ENCODE measurements at regions not wholly inside any gene's neighbourhood (a gene's known extent, or its start where the extent isn't known, plus 50 kb on each side); places are given as distances from the start of the nearest gene placed in this dataset.
"Not testable (repeated sequence)": the region's sequence is repeated elsewhere in the genome, so short reads cannot be mapped to it uniquely, and the experiment has no call there.

DNA sequence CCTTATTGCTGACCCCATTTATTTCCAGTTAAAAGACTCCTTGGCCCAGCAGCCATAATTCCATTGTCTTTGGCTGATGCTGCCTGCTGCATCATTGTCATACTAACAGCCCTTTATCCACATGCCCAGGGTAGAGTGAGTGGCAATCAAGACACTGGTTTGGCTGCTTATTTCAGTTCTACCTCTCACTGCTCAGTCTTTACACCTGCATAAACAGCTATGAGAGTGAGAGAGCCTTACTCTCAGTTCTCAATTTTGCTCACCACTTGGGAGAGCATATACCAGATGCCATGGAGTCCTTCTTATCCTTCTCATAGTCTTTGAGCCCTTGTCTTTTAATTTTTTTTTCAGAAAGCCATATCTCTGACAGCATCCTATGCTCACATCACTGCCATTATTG lies 596.9 kb upstream of the CYLC2 start:
- Histone ChIP-seq H3K4me3 (no peak overlapping the region), H3K36me3 (no peaks in the 10 kb centered on the region), H3K27me3 (no peaks in the 10 kb centered on the region), H3K9me3 (no peaks in the 10 kb centered on the region), H3K4me1 (no peaks in the 10 kb centered on the region), H3K27ac (no peak overlapping the region)
- no peak for ATAC-seq
- TF ChIP-seq POLR2AphosphoS5 (IDR thresholded peaks at IDR 0.05) (no peak), POLR2A (IDR thresholded peaks at IDR 0.05) (no peak), CTCF (IDR thresholded peaks at IDR 0.05) (no peak)

GRCh38 chr9:102385620-102386019 lies 609.5 kb upstream of the CYLC2 start:
- not testable (repeated sequence) for H3K27ac ChIP-seq, H3K4me1 ChIP-seq, H3K9me3 ChIP-seq, H3K4me3 ChIP-seq, H3K36me3 ChIP-seq, H3K27me3 ChIP-seq, ATAC-seq
- WGBS, 2 donors (ENCODE audit: low coverage in 1 of 2) = 58 to 91% methylated on average over 1 to 2 of the region's 2 CpGs

DNA sequence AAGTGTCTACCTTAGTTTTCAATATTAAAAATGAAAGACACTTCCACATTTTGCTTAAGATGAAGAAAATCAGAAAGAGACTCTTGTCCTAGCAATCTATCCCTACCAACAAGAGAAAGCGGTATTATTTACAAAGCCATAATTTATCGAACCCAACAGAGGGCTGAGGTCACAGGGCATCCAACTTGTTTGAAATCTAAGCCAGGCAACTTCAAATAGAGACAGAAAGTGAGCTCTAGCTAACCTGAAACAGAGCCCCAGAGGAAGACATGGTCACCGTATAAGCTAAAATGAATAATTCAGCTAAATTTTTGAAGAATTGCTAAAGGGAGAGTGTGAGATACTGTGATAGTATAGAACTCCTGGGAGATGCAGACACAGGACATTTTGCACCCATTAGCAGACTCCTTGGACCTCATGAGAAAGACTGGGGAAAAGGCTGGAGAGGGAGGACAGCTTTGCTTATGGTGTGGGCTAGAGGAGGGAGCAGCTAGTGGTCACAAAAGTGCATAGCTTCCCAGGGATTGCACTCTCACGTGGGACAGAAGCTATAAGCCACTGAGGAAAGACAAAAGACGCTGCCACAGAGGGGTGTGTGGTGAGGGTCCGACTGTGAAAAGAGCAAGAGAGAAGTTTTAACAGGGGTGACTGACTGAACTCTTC lies 624.2 kb upstream of the GRIN3A start:
- no peak overlapping the region for H3K4me3 ChIP-seq
- H3K4me1 ChIP-seq = no peaks in the 10 kb centered on the region
- no peaks in the 10 kb centered on the region for H3K36me3 ChIP-seq
- H3K9me3 ChIP-seq = peaks cover 0 to 4% (median 0%) of the 10 kb centered on the region in 3 donors
- no peaks in the 10 kb centered on the region for H3K27me3 ChIP-seq
- H3K27ac ChIP-seq = no peak overlapping the region
- no peak for TF ChIP-seq POLR2A (IDR thresholded peaks at IDR 0.05)
- ATAC-seq = no peak
- WGBS, 2 donors (ENCODE audit: low coverage in 1 of 2) = 36 to 41% methylated on average over 5 to 6 of the region's 6 CpGs

- WGBS, 2 donors (ENCODE audit: low coverage in 1 of 2) = 78 to 89% methylated on average over 1 of the region's 1 CpG
- no peaks in the 10 kb centered on the region for H3K27me3 ChIP-seq
- H3K4me3 ChIP-seq = no peak overlapping the region
- ATAC-seq = no peak
- H3K36me3 ChIP-seq = no peaks in the 10 kb centered on the region
- TF ChIP-seq POLR2AphosphoS5 (IDR thresholded peaks at IDR 0.05) = no peak
- TF ChIP-seq POLR2A (IDR thresholded peaks at IDR 0.05) = no peak
- TF ChIP-seq EP300 (IDR thresholded peaks at IDR 0.05) = no peak
- TF ChIP-seq CTCF (IDR thresholded peaks at IDR 0.05) = no peak
- no peaks in the 10 kb centered on the region for H3K4me1 ChIP-seq
- peaks cover 0 to 9% (median 0%) of the 10 kb centered on the region in 3 donors for H3K9me3 ChIP-seq
- no peak overlapping the region for H3K27ac ChIP-seq
These were observed 622.4 kb upstream of the GRIN3A start for GRCh38 chr9:102360846-102361245.

GRCh38 chr9:102355982-102356381 lies 617.5 kb upstream of the GRIN3A start:
- 53 to 74% methylated on average over 3 to 4 of the region's 5 CpGs for WGBS, 2 donors (ENCODE audit: low coverage in 1 of 2)
- no peak overlapping the region for H3K27ac ChIP-seq

More at GRCh38 chr9:102355982-102356381, 617.5 kb upstream of the GRIN3A start:
- Histone ChIP-seq H3K36me3 (no peaks in the 10 kb centered on the region), H3K4me3 (no peak overlapping the region), H3K9me3 (peaks cover 0 to 6% (median 0%) of the 10 kb centered on the region in 3 donors), H3K27me3 (no peaks in the 10 kb centered on the region), H3K4me1 (no peaks in the 10 kb centered on the region)
- no peak for TF ChIP-seq POLR2AphosphoS5 (IDR thresholded peaks at IDR 0.05)
- TF ChIP-seq EP300 (IDR thresholded peaks at IDR 0.05) = no peak
- TF ChIP-seq CTCF (IDR thresholded peaks at IDR 0.05) = no peak
- TF ChIP-seq POLR2A (IDR thresholded peaks at IDR 0.05) = no peak
- ATAC-seq = no peak
